ENCODE measurements at regions not wholly inside any gene's neighbourhood (a gene's known extent, or its start where the extent isn't known, plus 50 kb on each side); places are given as distances from the start of the nearest gene placed in this dataset.

DNA sequence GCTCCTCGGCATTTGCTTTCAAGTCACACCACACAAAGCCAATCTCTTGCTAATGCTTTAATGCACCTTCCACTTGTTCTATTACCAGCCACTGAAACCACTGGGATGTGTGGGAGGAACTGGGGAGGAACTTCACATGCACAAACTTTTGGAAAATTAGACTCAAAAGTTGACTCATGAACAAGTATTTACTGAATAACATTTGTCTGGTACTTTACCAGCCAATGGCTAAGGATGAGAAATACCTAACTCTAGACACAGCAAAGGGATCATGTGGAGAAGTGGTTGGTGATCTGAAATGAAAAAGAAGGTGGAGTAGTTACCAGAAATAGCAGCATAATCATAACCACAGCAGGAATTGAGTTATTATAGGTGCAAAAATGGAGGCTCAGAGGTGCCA, 554.0 kb upstream of the NOX3 start:
- H3K36me3 ChIP-seq = no peaks in the 10 kb centered on the region
- 95% methylated on average over 1 of the region's 1 CpG for WGBS
- no peak overlapping the region for H3K27ac ChIP-seq
- H3K9me3 ChIP-seq = no peaks in the 10 kb centered on the region
- intact Hi-C loops (cut with DNase I) = no loop called here
- TF ChIP-seq, protein P1, sequence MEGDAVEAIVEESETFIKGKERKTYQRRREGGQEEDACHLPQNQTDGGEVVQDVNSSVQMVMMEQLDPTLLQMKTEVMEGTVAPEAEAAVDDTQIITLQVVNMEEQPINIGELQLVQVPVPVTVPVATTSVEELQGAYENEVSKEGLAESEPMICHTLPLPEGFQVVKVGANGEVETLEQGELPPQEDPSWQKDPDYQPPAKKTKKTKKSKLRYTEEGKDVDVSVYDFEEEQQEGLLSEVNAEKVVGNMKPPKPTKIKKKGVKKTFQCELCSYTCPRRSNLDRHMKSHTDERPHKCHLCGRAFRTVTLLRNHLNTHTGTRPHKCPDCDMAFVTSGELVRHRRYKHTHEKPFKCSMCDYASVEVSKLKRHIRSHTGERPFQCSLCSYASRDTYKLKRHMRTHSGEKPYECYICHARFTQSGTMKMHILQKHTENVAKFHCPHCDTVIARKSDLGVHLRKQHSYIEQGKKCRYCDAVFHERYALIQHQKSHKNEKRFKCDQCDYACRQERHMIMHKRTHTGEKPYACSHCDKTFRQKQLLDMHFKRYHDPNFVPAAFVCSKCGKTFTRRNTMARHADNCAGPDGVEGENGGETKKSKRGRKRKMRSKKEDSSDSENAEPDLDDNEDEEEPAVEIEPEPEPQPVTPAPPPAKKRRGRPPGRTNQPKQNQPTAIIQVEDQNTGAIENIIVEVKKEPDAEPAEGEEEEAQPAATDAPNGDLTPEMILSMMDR (IDR thresholded peaks at IDR 0.05) = no peak
- no peak for TF ChIP-seq POLR2AphosphoS5 (IDR thresholded peaks at IDR 0.05)
- TF ChIP-seq POLR2A (IDR thresholded peaks at IDR 0.05) = no peak
- no peak for DNase-seq (ENCODE audit: low spot score)
- no peak overlapping the region for H3K4me3 ChIP-seq
- no peaks in the 10 kb centered on the region for H3K27me3 ChIP-seq (replicated peaks; ENCODE audit: insufficient read depth)
- no peaks in the 10 kb centered on the region for H3K4me1 ChIP-seq (replicated peaks)

DNA sequence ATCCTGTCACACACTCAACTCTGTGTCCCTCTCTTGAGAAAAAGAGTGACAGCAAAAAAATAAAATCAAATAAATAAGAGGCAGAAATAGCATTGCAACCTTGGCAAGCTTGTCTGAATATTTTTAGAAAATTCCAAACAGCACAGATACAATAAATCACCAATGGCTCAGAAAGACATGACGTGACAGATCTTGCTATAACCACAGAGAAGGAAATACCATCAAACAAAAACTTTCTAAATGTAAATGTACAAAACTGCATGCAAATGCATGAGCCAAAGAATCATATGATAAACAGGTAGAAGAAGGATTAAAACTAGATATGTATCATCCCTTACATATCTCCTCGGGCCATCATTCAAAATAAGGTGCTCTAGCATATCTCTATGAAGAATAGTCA, 549.2 kb upstream of the NOX3 start:
- H3K4me1 ChIP-seq (replicated peaks) = no peaks in the 10 kb centered on the region
- no peaks in the 10 kb centered on the region for H3K36me3 ChIP-seq
- no peak overlapping the region for H3K27ac ChIP-seq
- no peaks in the 10 kb centered on the region for H3K27me3 ChIP-seq (replicated peaks; ENCODE audit: insufficient read depth)
- intact Hi-C loops (cut with DNase I) = no loop called here
- no peak overlapping the region for H3K4me3 ChIP-seq
- TF ChIP-seq, protein P1 (IDR thresholded peaks at IDR 0.05) = no peak
- TF ChIP-seq POLR2AphosphoS5 (IDR thresholded peaks at IDR 0.05) = no peak
- no peak for TF ChIP-seq POLR2A (IDR thresholded peaks at IDR 0.05)
- 81% methylated on average over 2 of the region's 2 CpGs for WGBS
- H3K9me3 ChIP-seq = no peaks in the 10 kb centered on the region
- DNase-seq (ENCODE audit: low spot score) = no peak

DNA sequence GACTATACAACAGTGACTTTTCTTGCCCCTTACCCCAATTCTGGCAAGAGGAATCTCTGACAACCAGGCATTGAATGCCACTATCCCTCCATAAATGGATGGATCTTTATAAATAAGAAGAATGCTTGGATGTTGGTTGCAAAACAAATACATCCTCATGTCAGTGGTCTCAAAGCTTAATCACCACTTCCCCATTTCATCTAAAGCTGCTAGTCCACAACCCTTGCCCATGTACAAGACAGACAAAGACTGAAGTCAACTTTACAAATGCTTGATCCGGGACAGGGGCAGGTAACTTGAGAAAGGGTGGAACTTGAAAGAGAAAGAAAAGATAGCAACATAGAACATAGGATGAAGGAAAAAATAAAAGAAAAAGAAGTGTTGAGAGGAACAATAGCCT, 540.5 kb upstream of the NOX3 start:
- H3K27ac ChIP-seq = no peak overlapping the region
- WGBS = 93% methylated on average over 1 of the region's 1 CpG
- DNase-seq (ENCODE audit: low spot score) = no peak
- no peaks in the 10 kb centered on the region for H3K4me1 ChIP-seq (replicated peaks)
- no peak for TF ChIP-seq POLR2A (IDR thresholded peaks at IDR 0.05)
- no peak for TF ChIP-seq POLR2AphosphoS5 (IDR thresholded peaks at IDR 0.05)
- TF ChIP-seq, protein P1 (IDR thresholded peaks at IDR 0.05) = no peak
- H3K27me3 ChIP-seq (replicated peaks; ENCODE audit: insufficient read depth) = no peaks in the 10 kb centered on the region
- no peaks in the 10 kb centered on the region for H3K9me3 ChIP-seq
- intact Hi-C loops (cut with DNase I) = no loop called here
- H3K4me3 ChIP-seq = no peak overlapping the region
- no peaks in the 10 kb centered on the region for H3K36me3 ChIP-seq

DNA sequence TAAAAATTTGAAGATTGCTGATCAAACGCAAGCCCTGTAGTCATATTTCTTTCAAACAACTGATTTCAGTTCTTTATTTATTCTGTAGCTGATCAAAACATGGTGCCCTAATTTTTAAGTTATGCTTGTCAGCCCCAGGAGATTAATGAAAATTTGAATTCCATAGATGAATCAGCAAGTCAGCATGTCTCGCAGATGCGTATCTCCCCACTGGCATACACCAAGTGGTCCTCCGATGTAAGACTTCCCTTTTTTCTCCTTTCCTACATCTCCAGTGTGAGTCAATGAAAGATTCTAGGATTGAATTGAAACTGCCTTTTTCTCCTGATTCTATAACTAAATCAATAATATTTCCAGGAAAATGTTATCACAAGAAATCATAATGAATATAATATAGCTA, 539.6 kb upstream of the NOX3 start:
- H3K27ac ChIP-seq = no peak overlapping the region
- H3K27me3 ChIP-seq (replicated peaks; ENCODE audit: insufficient read depth) = no peaks in the 10 kb centered on the region
- H3K36me3 ChIP-seq = no peaks in the 10 kb centered on the region
- no peak overlapping the region for H3K4me3 ChIP-seq
- H3K4me1 ChIP-seq (replicated peaks) = no peaks in the 10 kb centered on the region
- intact Hi-C loops (cut with DNase I) = no loop called here
- 93% methylated on average over 4 of the region's 4 CpGs for WGBS
- no peak for DNase-seq (ENCODE audit: low spot score)
- H3K9me3 ChIP-seq = no peaks in the 10 kb centered on the region
- TF ChIP-seq POLR2AphosphoS5 (IDR thresholded peaks at IDR 0.05) (no peak), POLR2A (IDR thresholded peaks at IDR 0.05) (no peak)
- TF ChIP-seq, protein P1 (IDR thresholded peaks at IDR 0.05) = no peak

DNA sequence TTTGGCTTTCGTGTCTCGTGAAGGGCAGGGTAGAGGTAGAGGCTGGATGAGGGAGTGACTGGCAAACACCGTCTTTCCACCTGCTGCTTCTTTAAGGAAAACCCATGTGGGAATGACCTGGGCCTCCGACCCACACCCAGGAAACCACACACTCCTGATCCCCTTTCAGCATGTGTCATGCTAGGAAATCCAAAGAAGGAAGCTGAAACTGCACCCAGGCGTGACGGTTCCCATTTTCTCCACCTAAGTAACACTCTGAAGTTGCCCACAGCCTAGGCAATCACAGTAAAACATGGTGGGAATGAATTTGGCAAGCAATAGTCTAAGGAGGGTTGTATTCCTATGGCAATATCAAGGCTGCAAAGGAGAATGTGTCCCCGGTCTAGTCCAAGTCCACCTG, 538.4 kb upstream of the NOX3 start:
- no peak for TF ChIP-seq POLR2A (IDR thresholded peaks at IDR 0.05)
- no peak for TF ChIP-seq POLR2AphosphoS5 (IDR thresholded peaks at IDR 0.05)
- TF ChIP-seq, protein P1 (IDR thresholded peaks at IDR 0.05) = no peak

More for the DNA sequence above, 538.4 kb upstream of the NOX3 start:
- Histone ChIP-seq H3K4me3 (no peak overlapping the region), H3K27ac (no peak overlapping the region), H3K4me1 (replicated peaks) (no peaks in the 10 kb centered on the region), H3K9me3 (no peaks in the 10 kb centered on the region), H3K36me3 (no peaks in the 10 kb centered on the region), H3K27me3 (replicated peaks; ENCODE audit: insufficient read depth) (no peaks in the 10 kb centered on the region)
- no peak for DNase-seq (ENCODE audit: low spot score)
- intact Hi-C loops (cut with DNase I) = no loop called here
- WGBS = 88% methylated on average over 7 of the region's 7 CpGs

Measured in prostate gland (tissue), 2 donors.